AG09319 (cell line): ENCODE measurements at regions not wholly inside any gene's neighbourhood (a gene's known extent, or its start where the extent isn't known, plus 50 kb on each side); places are given as distances from the start of the nearest gene placed in this dataset.

Experiments used
- DNase-seq: peaks from one replicate; pipeline ENCODE4 v3.0.0-alpha.2; 2010; ENCODE audit warnings: low read depth; ENCODE audit errors: extremely low read depth
- CTCF ChIP-seq: IDR thresholded peaks from 2 replicates; pipeline ENCODE4 v1.5.1; 2011; ENCODE audit warnings: low read depth, mild to moderate bottlenecking, inconsistent platforms, low read length, moderate library complexity

GRCh38 chr15:52844823-52845222, 54.7 kb upstream of the ONECUT1 start:
- TF ChIP-seq CTCF, result no peak
- no peak for DNase-seq
